Gastroesophageal sphincter (tissue), 3 donors: ENCODE measurements at regions not wholly inside any gene's neighbourhood (a gene's known extent, or its start where the extent isn't known, plus 50 kb on each side); places are given as distances from the start of the nearest gene placed in this dataset.

ENCODE experiments used
- CTCF ChIP-seq, 4 experiments: fragments of 200-600 bp in 2 of 4; fragments of 450-650 bp in 2 of 4; sonication (generic) in 1 of 4; IDR thresholded peaks; one replicate each; pipeline ENCODE4 v1.5.1; 2017 to 2019; ENCODE audit warnings: antibody characterized with exemption in 4 of 4, mild to moderate bottlenecking in 2 of 4, moderate library complexity in 2 of 4
- EP300 ChIP-seq: sonication (generic); formaldehyde crosslinking; IDR thresholded peaks from one replicate; pipeline ENCODE4 v1.6.1; 2017; ENCODE audit warnings: antibody characterized with exemption, mild to moderate bottlenecking
- POLR2A ChIP-seq, 2 donors: fragments of 450-650 bp; IDR thresholded peaks; one replicate each; pipeline ENCODE4 v1.6.1; 2017; ENCODE audit warnings: antibody characterized with exemption in 2 of 2, mild to moderate bottlenecking in 2 of 2, moderate library complexity in 1 of 2
- POLR2AphosphoS5 ChIP-seq: sonication (generic); formaldehyde crosslinking; IDR thresholded peaks from one replicate; pipeline ENCODE4 v1.6.1; 2017; ENCODE audit warnings: antibody characterized with exemption

- TF ChIP-seq CTCF (IDR thresholded peaks at IDR 0.05) (no peak), POLR2A (IDR thresholded peaks at IDR 0.05) (no peak), EP300 (no peak), POLR2AphosphoS5 (no peak)
Observed at GRCh38 chr3:109853077-109853731, 515.9 kb upstream of the DPPA4 start.
